Neural cell (in vitro differentiated cells): ENCODE measurements at regions not wholly inside any gene's neighbourhood (a gene's known extent, or its start where the extent isn't known, plus 50 kb on each side); places are given as distances from the start of the nearest gene placed in this dataset.

Experiments
- H2AFZ ChIP-seq: fragments of 200-600, 300-800 bp; sonication (generic), shearing (Covaris generic); 2 replicates; pipeline ENCODE4 v1.6.0; 2014; ENCODE audit warnings: low read depth, mild to moderate bottlenecking, antibody characterized with exemption, low read length, moderate library complexity
- H3F3A ChIP-seq: fragments of 200-600 bp; shearing (Covaris generic); 2 replicates; pipeline ENCODE4 v1.6.1; 2016; ENCODE audit warnings: mild to moderate bottlenecking, moderate library complexity, mixed read lengths, antibody characterized with exemption, low read length; ENCODE audit not compliant: insufficient read depth, poor library complexity, severe bottlenecking
- H3K27ac ChIP-seq: fragments of 200-600, 300-800 bp; sonication (generic), shearing (Covaris generic); 2 replicates; pipeline ENCODE4 v1.5.1; 2014; ENCODE audit warnings: mild to moderate bottlenecking, low read length, moderate library complexity
- H3K27me3 ChIP-seq: fragments of 300-800, 200-600 bp; sonication (generic), shearing (Covaris generic); 2 replicates; pipeline ENCODE4 v1.6.0; 2014; ENCODE audit warnings: mild to moderate bottlenecking, low read depth, low read length, moderate library complexity; ENCODE audit not compliant: insufficient read depth
- H3K36me3 ChIP-seq: fragments of 300-800, 200-600 bp; sonication (generic), shearing (Covaris generic); 2 replicates; pipeline ENCODE4 v1.5.1; 2014; ENCODE audit warnings: mild to moderate bottlenecking, antibody characterized with exemption, low read length, moderate library complexity; ENCODE audit not compliant: insufficient read depth
- H3K4me2 ChIP-seq: fragments of 300-800, 200-600 bp; sonication (generic), shearing (Covaris generic); 2 replicates; pipeline ENCODE4 v1.6.0; 2014; ENCODE audit warnings: mild to moderate bottlenecking, low read length
- H3K4me3 ChIP-seq: fragments of 300-800, 200-600 bp; sonication (generic), shearing (Covaris generic); 2 replicates; pipeline ENCODE4 v1.5.1; 2014; ENCODE audit warnings: mild to moderate bottlenecking, low read length, moderate library complexity
- H3K79me2 ChIP-seq: fragments of 200-600 bp; shearing (Covaris generic); replicated peaks from 2 replicates; pipeline ENCODE4 v1.6.0; 2014; ENCODE audit warnings: mild to moderate bottlenecking, low read length, moderate library complexity; ENCODE audit not compliant: insufficient read depth
- H3K9ac ChIP-seq: fragments of 300-800, 200-600 bp; sonication (generic), shearing (Covaris generic); 2 replicates; pipeline ENCODE4 v1.6.1; 2016; ENCODE audit warnings: mild to moderate bottlenecking, low read length, mixed read lengths
- H3K9me2 ChIP-seq: fragments of 200-600 bp; shearing (Covaris generic); 2 replicates; pipeline ENCODE4 v1.6.1; 2016; ENCODE audit warnings: mild to moderate bottlenecking, low read length, mixed read lengths; ENCODE audit not compliant: insufficient read depth
- H3K9me3 ChIP-seq: fragments of 200-600, 300-800 bp; sonication (generic), shearing (Covaris generic); 2 replicates; pipeline ENCODE4 v1.6.1; 2016; ENCODE audit warnings: mild to moderate bottlenecking, mixed run types, low read length, moderate library complexity, mixed read lengths
- H4K20me1 ChIP-seq: fragments of 200-600 bp; shearing (Covaris generic); 2 replicates; pipeline ENCODE4 v1.6.1; 2016; ENCODE audit warnings: mild to moderate bottlenecking, mixed run types; ENCODE audit not compliant: insufficient read depth
- EP300 ChIP-seq: fragments of 450-650 bp; conservative IDR thresholded peaks from 2 replicates; pipeline ENCODE4 v1.6.1; 2014; ENCODE audit warnings: antibody characterized with exemption, mild to moderate bottlenecking, moderate library complexity; ENCODE audit not compliant: poor library complexity, severe bottlenecking
- EZH2 ChIP-seq: fragments of 200-600, 300-800 bp; shearing (Covaris generic), sonication (generic); IDR thresholded peaks from 2 replicates; pipeline ENCODE4 v1.6.1; 2014; ENCODE audit warnings: antibody characterized with exemption, low read length, borderline replicate concordance, mild to moderate bottlenecking; ENCODE audit not compliant: insufficient read depth, poor library complexity, severe bottlenecking
- MXI1 ChIP-seq: fragments of 450-650 bp; conservative IDR thresholded peaks from 2 replicates; pipeline ENCODE4 v1.6.1; 2014; ENCODE audit warnings: antibody characterized with exemption, mild to moderate bottlenecking; ENCODE audit not compliant: poor library complexity, severe bottlenecking
- POLR2AphosphoS5 ChIP-seq: IDR thresholded peaks from 2 replicates; pipeline ENCODE4 v1.6.1; 2012
- RAD21 ChIP-seq: fragments of 450-650 bp; conservative IDR thresholded peaks from 2 replicates; pipeline ENCODE4 v1.6.1; 2014; ENCODE audit warnings: antibody characterized with exemption, mild to moderate bottlenecking, moderate library complexity
- SMC3 ChIP-seq: fragments of 450-650 bp; conservative IDR thresholded peaks from 2 replicates; pipeline ENCODE4 v1.6.1; 2014; ENCODE audit warnings: antibody characterized with exemption, mild to moderate bottlenecking, moderate library complexity; ENCODE audit not compliant: poor library complexity
- TAF1 ChIP-seq: IDR thresholded peaks from 2 replicates; pipeline ENCODE4 v1.6.1; 2012; ENCODE audit warnings: low read depth
- TF ChIP-seq, protein P1 (sequence below): fragments of 450-650 bp; IDR thresholded peaks from 2 replicates; pipeline ENCODE4 v1.5.1; 2014; ENCODE audit warnings: antibody characterized with exemption, mild to moderate bottlenecking, moderate library complexity; ENCODE audit not compliant: poor library complexity, severe bottlenecking
- TF ChIP-seq, protein P2 (sequence below): IDR thresholded peaks from 2 replicates; pipeline ENCODE4 v1.6.1; 2012; ENCODE audit warnings: borderline replicate concordance

DNA sequence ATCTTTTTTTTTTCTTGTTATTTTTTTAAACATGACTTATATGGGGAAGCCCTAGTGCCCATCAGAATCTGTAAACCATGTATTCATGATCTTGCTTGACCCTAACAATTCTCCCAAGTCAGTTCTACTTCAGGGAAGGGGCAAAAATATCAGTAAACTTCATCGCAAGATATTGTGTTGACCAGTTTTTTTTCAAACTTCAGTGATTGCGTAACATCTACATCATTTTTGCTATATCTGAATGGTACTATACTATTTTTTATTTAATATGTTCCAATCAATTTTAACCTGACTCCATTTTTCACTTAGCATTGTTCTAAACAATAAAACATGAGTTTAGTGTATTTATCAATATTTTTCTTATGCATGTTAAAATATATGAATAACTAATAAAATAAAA is 221.2 kb downstream of the NKX6-1 start:
- H4K20me1 ChIP-seq: no peaks in the 10 kb centered on the region
- no peaks in the 10 kb centered on the region for H3K9me2 ChIP-seq
- TF ChIP-seq, protein P1, sequence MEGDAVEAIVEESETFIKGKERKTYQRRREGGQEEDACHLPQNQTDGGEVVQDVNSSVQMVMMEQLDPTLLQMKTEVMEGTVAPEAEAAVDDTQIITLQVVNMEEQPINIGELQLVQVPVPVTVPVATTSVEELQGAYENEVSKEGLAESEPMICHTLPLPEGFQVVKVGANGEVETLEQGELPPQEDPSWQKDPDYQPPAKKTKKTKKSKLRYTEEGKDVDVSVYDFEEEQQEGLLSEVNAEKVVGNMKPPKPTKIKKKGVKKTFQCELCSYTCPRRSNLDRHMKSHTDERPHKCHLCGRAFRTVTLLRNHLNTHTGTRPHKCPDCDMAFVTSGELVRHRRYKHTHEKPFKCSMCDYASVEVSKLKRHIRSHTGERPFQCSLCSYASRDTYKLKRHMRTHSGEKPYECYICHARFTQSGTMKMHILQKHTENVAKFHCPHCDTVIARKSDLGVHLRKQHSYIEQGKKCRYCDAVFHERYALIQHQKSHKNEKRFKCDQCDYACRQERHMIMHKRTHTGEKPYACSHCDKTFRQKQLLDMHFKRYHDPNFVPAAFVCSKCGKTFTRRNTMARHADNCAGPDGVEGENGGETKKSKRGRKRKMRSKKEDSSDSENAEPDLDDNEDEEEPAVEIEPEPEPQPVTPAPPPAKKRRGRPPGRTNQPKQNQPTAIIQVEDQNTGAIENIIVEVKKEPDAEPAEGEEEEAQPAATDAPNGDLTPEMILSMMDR: no peak
- TF ChIP-seq TAF1: no peak
- no peak for TF ChIP-seq EZH2
- TF ChIP-seq SMC3: no peak
- TF ChIP-seq POLR2AphosphoS5: no peak
- TF ChIP-seq RAD21: no peak
- TF ChIP-seq, protein P2, sequence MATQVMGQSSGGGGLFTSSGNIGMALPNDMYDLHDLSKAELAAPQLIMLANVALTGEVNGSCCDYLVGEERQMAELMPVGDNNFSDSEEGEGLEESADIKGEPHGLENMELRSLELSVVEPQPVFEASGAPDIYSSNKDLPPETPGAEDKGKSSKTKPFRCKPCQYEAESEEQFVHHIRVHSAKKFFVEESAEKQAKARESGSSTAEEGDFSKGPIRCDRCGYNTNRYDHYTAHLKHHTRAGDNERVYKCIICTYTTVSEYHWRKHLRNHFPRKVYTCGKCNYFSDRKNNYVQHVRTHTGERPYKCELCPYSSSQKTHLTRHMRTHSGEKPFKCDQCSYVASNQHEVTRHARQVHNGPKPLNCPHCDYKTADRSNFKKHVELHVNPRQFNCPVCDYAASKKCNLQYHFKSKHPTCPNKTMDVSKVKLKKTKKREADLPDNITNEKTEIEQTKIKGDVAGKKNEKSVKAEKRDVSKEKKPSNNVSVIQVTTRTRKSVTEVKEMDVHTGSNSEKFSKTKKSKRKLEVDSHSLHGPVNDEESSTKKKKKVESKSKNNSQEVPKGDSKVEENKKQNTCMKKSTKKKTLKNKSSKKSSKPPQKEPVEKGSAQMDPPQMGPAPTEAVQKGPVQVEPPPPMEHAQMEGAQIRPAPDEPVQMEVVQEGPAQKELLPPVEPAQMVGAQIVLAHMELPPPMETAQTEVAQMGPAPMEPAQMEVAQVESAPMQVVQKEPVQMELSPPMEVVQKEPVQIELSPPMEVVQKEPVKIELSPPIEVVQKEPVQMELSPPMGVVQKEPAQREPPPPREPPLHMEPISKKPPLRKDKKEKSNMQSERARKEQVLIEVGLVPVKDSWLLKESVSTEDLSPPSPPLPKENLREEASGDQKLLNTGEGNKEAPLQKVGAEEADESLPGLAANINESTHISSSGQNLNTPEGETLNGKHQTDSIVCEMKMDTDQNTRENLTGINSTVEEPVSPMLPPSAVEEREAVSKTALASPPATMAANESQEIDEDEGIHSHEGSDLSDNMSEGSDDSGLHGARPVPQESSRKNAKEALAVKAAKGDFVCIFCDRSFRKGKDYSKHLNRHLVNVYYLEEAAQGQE: no peak
- TF ChIP-seq MXI1: no peak
- TF ChIP-seq EP300: no peak
- no peak overlapping the region for H3K27ac ChIP-seq
- H2AFZ ChIP-seq: no peak overlapping the region
- H3K9me3 ChIP-seq: no peaks in the 10 kb centered on the region
- no peak overlapping the region for H3K4me2 ChIP-seq
- H3F3A ChIP-seq: no peaks in the 10 kb centered on the region
- no peaks in the 10 kb centered on the region for H3K79me2 ChIP-seq
- no peaks in the 10 kb centered on the region for H3K36me3 ChIP-seq
- H3K4me3 ChIP-seq: no peak overlapping the region
- no peaks in the 10 kb centered on the region for H3K27me3 ChIP-seq
- no peak overlapping the region for H3K9ac ChIP-seq

DNA sequence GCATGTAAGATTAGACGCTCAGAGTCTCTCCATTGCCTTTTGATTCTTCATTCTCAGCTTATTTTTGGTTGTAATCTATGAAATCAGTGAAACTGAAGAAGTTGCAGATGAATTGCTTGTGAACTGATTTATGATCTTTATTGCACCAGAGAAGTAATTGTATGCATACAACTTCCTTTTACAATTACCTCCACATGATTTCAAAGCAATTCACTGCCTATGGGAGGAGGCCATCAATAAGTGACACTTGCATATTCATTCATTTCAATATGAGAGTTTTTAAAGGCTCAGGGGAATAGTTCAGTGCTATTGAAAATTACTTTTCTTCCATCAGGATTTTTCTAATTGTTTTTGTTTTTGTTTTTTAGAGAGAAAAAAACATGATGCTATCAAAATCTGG is 222.3 kb downstream of the NKX6-1 start:
- H3K27me3 ChIP-seq: no peaks in the 10 kb centered on the region
- no peak overlapping the region for H3K4me3 ChIP-seq
- no peak overlapping the region for H2AFZ ChIP-seq
- H3K9ac ChIP-seq: no peak overlapping the region
- no peaks in the 10 kb centered on the region for H3K79me2 ChIP-seq
- H3K9me2 ChIP-seq: no peaks in the 10 kb centered on the region
- no peak overlapping the region for H3K4me2 ChIP-seq
- H3K36me3 ChIP-seq: no peaks in the 10 kb centered on the region
- no peak for TF ChIP-seq TAF1
- TF ChIP-seq, protein P1: no peak
- no peak for TF ChIP-seq EZH2
- no peak for TF ChIP-seq EP300
- TF ChIP-seq SMC3: no peak
- TF ChIP-seq POLR2AphosphoS5: no peak
- TF ChIP-seq MXI1: no peak
- no peak for TF ChIP-seq RAD21
- TF ChIP-seq, protein P2: no peak
- no peaks in the 10 kb centered on the region for H3K9me3 ChIP-seq
- no peaks in the 10 kb centered on the region for H4K20me1 ChIP-seq
- H3K27ac ChIP-seq: no peak overlapping the region
- H3F3A ChIP-seq: no peaks in the 10 kb centered on the region
